Dedifferentiated amniotic fluid mesenchymal stem cell (primary cell): ENCODE measurements at regions not wholly inside any gene's neighbourhood (a gene's known extent, or its start where the extent isn't known, plus 50 kb on each side); places are given as distances from the start of the nearest gene placed in this dataset.

Experiments used
- DNase-seq: peaks from one replicate; pipeline ENCODE4 v3.0.0-alpha.2; 2016; ENCODE audit errors: extremely low spot score

DNA sequence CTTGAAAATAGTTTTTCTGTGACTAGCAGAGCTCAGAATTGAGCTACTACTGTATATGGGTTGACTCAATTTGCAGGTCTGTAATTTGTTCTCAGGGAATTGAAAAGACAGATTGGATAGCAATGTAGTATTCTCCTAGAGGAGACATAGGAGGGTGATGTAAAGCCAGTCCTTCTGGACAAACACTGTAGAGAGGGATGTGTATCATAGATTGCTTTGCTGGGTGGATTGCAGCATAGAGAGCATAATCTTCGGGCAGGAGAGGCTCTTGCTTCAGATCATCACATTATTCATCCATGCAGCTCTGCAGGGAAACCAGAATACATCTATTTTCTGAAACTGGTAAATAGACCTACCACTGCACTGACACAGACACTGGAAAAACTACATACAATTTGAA, 1110.5 kb downstream of the RAPGEF2 start:
- DNase-seq, result no peak

DNA sequence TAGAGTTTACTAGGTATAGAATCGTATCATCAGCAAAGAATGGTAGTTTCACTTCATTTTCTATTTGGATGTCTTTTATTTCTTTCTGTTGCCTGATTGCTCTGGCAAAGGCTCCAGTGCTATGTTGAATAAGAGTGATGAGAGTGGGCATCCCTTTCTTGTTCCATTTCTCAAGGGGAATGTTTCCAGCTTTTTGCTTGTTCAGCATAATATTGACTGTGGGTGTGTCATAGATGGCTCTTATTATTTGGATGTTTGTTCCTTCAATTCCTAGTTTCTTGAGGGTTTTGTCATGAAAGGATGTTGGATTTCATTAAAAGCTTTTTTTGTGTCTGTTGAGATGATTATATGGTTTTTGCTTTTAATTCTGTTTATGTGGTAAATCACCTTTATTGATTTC, 1114.5 kb downstream of the RAPGEF2 start:
- DNase-seq, result no peak

- DNase-seq, result no peak
These were observed 1121.2 kb downstream of the RAPGEF2 start for GRCh38 chr4:160224049-160224448.

- DNase-seq, result no peak
These were observed 1130.3 kb downstream of the RAPGEF2 start for GRCh38 chr4:160233141-160233540.

GRCh38 chr4:160235285-160235684, 1132.4 kb downstream of the RAPGEF2 start:
- no peak for DNase-seq

- DNase-seq, result no peak
These were observed 1132.9 kb downstream of the RAPGEF2 start for GRCh38 chr4:160235771-160236170.

- DNase-seq, result no peak
These were observed 1135.9 kb downstream of the RAPGEF2 start for GRCh38 chr4:160238790-160239189.

DNA sequence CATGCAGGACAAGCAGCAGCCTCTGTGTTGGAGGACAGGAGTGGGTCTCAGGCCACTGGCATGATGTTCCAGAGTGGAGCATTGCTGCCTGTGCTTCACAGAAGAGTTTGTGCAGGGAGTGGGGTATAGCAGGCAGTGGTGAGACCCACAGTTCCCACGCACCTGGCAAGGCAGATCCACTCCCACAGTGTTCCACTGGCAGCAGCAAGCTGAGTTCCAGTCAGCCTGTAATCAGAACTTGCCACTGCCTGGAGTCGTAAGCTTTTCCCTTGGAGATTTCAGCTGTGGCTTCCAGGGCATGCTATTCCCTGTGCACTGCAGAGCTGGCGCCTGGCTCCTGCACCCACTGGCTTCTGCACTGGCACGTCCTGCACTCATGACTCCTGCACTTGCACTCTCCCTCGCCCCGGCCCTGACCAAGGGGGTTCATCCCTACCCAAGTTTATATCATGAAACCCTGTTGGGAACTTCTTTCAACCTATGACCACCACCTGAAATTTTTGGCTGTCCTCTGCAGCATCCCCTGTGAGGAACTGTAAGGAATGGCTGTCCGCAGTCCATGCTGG, 1144.3 kb downstream of the RAPGEF2 start:
- no peak for DNase-seq

DNA sequence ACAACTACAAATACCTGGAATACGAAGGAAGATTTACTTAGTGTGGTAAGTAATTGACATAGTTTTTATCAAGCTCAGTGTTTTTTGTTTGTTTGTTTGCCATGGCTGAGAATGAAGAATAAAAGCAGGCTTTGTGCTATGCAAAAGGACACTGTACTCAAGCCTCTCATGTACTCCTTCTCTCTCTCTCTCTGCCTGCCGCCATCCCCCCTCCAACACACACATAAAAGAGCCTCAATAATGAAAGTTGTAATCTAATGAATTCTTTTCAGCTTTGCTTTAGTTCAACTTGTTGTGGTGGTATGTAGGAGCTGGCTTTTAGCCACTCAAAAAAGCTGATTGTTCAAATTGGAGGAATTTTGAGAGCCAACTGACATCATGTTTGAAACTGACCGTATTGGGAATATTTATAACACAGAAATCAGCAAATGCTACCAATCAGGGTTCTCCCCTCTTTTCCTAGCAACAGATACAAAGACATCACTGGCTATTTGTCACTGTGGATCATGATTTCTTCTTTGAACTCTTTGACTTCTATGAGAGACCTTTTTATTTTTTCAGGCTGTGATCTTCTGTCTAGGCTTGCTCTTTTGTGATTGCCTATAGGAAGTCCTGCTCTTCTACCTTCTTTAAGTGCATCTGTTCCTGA, 1148.8 kb downstream of the RAPGEF2 start:
- DNase-seq, result no peak

- no peak for DNase-seq
These were observed 1154.4 kb downstream of the RAPGEF2 start for GRCh38 chr4:160257318-160257717.

DNA sequence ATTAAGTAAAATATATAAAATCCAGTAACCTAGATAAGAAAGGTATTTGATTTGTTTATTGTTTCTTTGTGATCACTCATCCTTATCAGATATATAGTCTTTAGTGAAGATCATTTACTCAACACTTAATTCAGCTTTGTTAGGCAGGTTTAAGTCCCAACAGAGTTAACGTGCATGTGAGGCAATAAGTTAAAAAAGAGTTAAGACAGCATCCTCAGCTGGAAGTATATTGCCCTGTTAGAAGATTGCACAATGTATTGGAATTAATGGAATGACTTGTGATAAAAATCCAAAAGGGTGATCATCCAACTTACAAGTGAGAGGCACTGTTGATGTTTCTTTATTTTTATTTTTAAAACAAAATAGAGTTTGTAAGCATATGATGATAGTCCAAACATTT, 1162.1 kb downstream of the RAPGEF2 start:
- no peak for DNase-seq

GRCh38 chr4:160265836-160266235, 1163.0 kb downstream of the RAPGEF2 start:
- DNase-seq, result no peak

DNA sequence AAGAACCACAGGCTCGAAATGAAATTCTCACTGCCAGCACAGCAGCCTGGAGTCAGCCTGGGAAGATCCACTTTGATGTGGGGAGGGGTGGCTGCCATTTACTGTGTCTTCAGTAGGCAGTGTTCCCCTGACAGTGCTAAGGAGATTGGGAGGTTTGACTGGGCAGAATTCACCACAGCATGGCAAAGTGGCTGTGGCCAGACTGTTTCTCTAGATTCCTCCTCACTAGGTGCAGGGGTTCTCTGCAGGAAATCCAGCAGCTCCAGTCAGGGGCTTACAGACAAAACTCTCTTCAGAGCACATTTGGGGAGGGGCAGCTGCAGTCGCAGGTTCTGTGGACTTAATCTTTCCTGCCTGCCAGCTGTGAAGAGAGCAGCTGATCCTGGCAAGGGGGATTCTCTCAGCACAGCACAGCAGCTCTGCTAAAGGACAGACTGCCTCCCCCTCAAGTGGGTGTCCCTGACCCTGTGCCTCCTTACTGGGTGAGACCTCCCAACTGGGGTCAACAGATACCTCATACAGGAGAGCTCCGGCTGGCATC, 1174.0 kb downstream of the RAPGEF2 start:
- no peak for DNase-seq

- no peak for DNase-seq
These were observed 1180.2 kb downstream of the RAPGEF2 start for GRCh38 chr4:160283081-160283480.

GRCh38 chr4:160284516-160284915, 1181.6 kb downstream of the RAPGEF2 start:
- DNase-seq, result no peak

DNA sequence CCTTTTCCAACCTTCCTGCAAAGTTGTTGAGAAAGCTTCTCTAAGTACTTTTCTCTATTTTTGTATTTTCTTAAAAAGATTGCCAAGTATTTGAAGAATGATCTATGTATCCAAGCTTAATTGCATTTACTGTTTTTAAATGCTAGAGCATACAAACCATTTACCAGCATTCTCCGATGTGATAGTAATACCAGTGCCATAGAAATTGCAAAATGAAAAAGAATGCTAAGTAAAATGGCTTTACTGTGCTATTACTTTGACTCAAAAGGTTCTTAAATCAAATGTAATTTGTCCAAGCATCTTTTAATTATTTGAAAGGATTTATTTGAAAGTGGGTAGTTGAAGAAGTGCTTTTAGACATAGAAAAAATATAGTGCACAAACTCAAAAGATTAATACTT, 1183.2 kb downstream of the RAPGEF2 start:
- no peak for DNase-seq

DNA sequence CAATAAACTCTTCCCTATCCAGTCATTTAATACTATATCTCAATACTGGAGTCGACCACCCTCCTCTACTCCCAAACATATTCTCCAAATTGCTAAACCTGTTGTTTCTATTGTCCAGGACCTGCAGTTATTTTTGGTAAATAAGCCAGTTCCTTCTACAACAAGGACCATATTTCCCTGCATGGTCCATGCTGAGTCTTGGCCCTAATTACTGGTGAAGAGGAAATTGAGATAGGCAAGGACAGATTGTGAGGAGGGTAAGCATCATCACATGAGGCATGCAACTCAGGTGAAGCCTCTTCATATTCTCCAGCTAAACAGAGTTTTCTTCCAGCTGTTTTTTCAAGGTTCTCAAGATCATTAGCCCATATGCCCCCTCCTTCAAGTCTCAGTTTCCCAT, 1193.6 kb downstream of the RAPGEF2 start:
- no peak for DNase-seq

- no peak for DNase-seq
These were observed 1196.3 kb downstream of the RAPGEF2 start for GRCh38 chr4:160299177-160299576.

- no peak for DNase-seq
These were observed 1196.7 kb downstream of the RAPGEF2 start for GRCh38 chr4:160299608-160300007.

- DNase-seq, result no peak
These were observed 1213.2 kb downstream of the RAPGEF2 start for GRCh38 chr4:160316036-160316435.

GRCh38 chr4:160318567-160319220, 1215.8 kb downstream of the RAPGEF2 start:
- DNase-seq, result no peak

DNA sequence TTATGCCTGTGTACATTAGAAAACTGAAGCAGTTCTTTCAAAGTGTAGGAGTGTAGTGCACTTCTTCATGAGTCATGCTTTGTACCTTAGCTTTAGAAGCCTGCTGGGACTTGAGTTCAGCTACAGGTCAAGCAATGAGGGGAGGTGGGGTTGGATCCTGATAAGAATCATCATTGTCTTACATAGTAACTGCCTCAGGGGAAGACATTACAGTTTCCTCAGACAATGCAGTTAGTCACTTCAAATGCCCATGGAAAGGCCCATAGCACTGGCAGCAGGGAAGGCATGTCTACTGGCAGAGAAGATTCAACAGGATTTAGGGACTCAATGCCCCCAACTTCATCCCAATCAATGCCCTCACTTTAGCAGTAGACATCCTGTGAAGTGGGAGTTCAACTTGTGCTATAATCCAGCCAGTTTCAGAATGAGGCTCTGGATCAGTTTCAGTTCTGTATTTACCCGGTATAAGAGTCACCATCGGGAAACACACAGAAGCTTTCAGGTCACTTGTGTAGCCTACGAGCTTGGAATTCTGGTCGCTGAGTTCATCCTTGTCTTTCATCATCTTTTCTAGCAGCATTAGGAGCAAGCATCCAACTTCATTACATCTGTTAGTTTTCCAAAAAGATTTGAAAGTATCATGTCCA, 1216.5 kb downstream of the RAPGEF2 start:
- no peak for DNase-seq

- no peak for DNase-seq
These were observed 1217.0 kb downstream of the RAPGEF2 start for GRCh38 chr4:160319868-160320260.
